ENCODE measurements at regions not wholly inside any gene's neighbourhood (a gene's known extent, or its start where the extent isn't known, plus 50 kb on each side); places are given as distances from the start of the nearest gene placed in this dataset.

DNA sequence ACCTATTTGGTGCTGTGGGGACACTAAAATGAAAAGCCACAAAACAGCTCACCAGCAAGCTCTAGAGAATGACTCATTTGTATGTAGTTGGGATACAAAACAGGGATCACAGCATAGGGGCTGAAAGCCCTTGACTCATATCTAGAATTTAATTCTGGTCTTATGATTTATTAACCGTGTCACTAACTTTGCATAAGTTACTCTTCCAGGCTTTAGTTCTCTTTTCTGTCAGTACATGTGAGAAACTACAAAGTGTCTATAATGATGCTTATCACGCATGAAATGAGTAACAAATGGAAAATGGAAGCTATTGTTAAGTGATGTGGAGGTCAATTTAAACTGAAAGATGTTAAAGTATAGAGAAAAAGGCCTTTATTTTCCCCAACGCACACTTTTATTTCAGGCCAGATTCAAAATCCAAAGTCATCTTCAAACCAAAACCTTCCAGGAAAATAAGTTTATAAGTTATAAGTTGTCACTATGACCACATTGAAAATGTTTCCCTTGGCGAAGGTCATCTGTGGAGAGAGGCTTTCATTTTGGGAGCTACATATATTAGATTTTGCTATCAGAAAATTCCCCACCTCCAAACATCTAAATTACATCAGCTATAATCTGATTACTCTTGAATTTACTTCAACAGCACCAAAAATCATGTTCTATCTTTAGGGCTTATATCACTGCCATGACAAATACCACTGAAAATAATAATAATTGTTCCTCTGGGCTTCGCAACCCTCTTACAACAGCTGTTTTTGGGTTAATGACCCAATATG is 430.5 kb downstream of the MRPL39 start:
- TF ChIP-seq, protein P1, sequence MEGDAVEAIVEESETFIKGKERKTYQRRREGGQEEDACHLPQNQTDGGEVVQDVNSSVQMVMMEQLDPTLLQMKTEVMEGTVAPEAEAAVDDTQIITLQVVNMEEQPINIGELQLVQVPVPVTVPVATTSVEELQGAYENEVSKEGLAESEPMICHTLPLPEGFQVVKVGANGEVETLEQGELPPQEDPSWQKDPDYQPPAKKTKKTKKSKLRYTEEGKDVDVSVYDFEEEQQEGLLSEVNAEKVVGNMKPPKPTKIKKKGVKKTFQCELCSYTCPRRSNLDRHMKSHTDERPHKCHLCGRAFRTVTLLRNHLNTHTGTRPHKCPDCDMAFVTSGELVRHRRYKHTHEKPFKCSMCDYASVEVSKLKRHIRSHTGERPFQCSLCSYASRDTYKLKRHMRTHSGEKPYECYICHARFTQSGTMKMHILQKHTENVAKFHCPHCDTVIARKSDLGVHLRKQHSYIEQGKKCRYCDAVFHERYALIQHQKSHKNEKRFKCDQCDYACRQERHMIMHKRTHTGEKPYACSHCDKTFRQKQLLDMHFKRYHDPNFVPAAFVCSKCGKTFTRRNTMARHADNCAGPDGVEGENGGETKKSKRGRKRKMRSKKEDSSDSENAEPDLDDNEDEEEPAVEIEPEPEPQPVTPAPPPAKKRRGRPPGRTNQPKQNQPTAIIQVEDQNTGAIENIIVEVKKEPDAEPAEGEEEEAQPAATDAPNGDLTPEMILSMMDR (IDR thresholded peaks at IDR 0.05) = no peak
- no peak for TF ChIP-seq POLR2A (IDR thresholded peaks at IDR 0.05)
